ENCODE measurements at regions not wholly inside any gene's neighbourhood (a gene's known extent, or its start where the extent isn't known, plus 50 kb on each side); places are given as distances from the start of the nearest gene placed in this dataset.

DNA sequence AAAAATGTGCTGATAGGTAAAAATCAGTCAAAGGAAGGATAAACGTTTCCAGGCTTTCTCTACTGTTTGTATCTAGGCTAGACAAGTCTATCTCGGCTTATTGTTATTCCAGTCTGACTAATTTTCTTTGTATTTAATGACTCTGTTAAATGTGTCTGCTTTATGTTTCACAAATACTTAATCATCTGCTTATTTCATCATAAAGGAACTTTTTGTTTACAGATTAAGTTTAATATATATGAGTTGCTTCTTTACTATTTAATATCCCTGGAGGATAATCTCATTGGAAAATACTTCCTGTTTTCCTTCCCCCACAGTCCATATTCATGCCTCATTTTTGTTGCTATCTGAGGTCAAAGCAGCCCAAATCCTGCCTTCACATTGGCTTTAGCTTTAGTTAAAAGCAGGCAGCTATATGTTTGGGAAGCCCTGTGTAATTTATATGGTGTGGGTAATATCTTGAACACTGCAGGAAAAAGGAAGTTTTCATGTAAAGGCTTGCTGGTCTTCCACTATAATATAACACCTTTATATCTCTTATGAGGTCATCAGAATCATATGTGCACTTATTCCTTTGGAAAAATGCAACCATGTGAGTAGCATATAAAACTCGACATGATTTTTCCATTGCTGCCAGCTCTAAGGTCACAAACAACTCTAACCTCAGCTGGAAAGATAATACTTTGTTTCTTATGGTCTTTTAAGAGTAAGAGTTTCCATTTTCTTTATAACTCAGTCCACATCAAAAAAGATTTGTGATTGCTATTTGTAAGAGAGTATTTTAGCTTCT is 76.8 kb downstream of the ALX1 start:
- TF ChIP-seq, protein P1, sequence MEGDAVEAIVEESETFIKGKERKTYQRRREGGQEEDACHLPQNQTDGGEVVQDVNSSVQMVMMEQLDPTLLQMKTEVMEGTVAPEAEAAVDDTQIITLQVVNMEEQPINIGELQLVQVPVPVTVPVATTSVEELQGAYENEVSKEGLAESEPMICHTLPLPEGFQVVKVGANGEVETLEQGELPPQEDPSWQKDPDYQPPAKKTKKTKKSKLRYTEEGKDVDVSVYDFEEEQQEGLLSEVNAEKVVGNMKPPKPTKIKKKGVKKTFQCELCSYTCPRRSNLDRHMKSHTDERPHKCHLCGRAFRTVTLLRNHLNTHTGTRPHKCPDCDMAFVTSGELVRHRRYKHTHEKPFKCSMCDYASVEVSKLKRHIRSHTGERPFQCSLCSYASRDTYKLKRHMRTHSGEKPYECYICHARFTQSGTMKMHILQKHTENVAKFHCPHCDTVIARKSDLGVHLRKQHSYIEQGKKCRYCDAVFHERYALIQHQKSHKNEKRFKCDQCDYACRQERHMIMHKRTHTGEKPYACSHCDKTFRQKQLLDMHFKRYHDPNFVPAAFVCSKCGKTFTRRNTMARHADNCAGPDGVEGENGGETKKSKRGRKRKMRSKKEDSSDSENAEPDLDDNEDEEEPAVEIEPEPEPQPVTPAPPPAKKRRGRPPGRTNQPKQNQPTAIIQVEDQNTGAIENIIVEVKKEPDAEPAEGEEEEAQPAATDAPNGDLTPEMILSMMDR (conservative IDR thresholded peaks at IDR 0.05; ENCODE audit: low read depth, low read length): no peak
- no peak for TF ChIP-seq EZH2 (IDR thresholded peaks at IDR 0.05; ENCODE audit: borderline replicate concordance, low read depth, low read length, poor library complexity, severe bottlenecking)

All from A673 (cell line).